Mucosa of rectum (tissue), 2 donors: ENCODE measurements at regions not wholly inside any gene's neighbourhood (a gene's known extent, or its start where the extent isn't known, plus 50 kb on each side); places are given as distances from the start of the nearest gene placed in this dataset.
"Not testable (repeated sequence)": the region's sequence is repeated elsewhere in the genome, so short reads cannot be mapped to it uniquely, and the experiment has no call there.

Experiments used
- H3K27ac ChIP-seq, 2 donors: one replicate each; pipeline ENCODE4 v1.7.0; 2013; ENCODE audit warnings: inconsistent platforms in 2 of 2, low read depth in 2 of 2, low read length in 2 of 2
- H3K27me3 ChIP-seq, 2 donors: one replicate each; pipeline ENCODE4 v1.7.0; 2013; ENCODE audit warnings: low read length in 2 of 2; ENCODE audit not compliant: control insufficient read depth in 2 of 2, insufficient read depth in 2 of 2
- H3K36me3 ChIP-seq, 2 donors: one replicate each; pipeline ENCODE4 v1.7.0; 2013; ENCODE audit warnings: low read length in 2 of 2; ENCODE audit not compliant: control insufficient read depth in 2 of 2, insufficient read depth in 2 of 2
- H3K4me1 ChIP-seq, 2 donors: one replicate each; pipeline ENCODE4 v1.7.0; 2013; ENCODE audit warnings: low read length in 2 of 2, mild to moderate bottlenecking in 1 of 2; ENCODE audit not compliant: control insufficient read depth in 2 of 2, insufficient read depth in 2 of 2
- H3K4me3 ChIP-seq, 2 donors: one replicate each; pipeline ENCODE4 v1.7.0; 2013; ENCODE audit warnings: low read length in 2 of 2
- H3K9ac ChIP-seq, 2 donors: one replicate each; pipeline ENCODE4 v1.7.0; 2013; ENCODE audit warnings: low read length in 2 of 2, low read depth in 1 of 2, mild to moderate bottlenecking in 1 of 2
- H3K9me3 ChIP-seq, 2 donors: one replicate each; pipeline ENCODE4 v1.7.0; 2013; ENCODE audit warnings: low read length in 2 of 2; ENCODE audit not compliant: control insufficient read depth in 2 of 2
- donor health status: healthy.
- donor health status: Normal muscosa, but diverticular disease.

- no peaks in the 10 kb centered on the region for H3K9me3 ChIP-seq
- H3K27me3 ChIP-seq: no peaks in the 10 kb centered on the region
- H3K4me3 ChIP-seq: no peak overlapping the region
- no peak overlapping the region for H3K27ac ChIP-seq
- H3K4me1 ChIP-seq: no peaks in the 10 kb centered on the region
- H3K36me3 ChIP-seq: no peaks in the 10 kb centered on the region
- no peak overlapping the region for H3K9ac ChIP-seq
Measured at GRCh38 chr5:7117961-7118360, 278.0 kb upstream of the ADCY2 start.

- Histone ChIP-seq H3K4me3 (no peak overlapping the region), H3K4me1 (no peaks in the 10 kb centered on the region), H3K27ac (no peak overlapping the region), H3K9ac (no peak overlapping the region), H3K27me3 (no peaks in the 10 kb centered on the region), H3K9me3 (no peaks in the 10 kb centered on the region), H3K36me3 (no peaks in the 10 kb centered on the region)
Measured at GRCh38 chr5:7131680-7132079, 264.3 kb upstream of the ADCY2 start.

DNA sequence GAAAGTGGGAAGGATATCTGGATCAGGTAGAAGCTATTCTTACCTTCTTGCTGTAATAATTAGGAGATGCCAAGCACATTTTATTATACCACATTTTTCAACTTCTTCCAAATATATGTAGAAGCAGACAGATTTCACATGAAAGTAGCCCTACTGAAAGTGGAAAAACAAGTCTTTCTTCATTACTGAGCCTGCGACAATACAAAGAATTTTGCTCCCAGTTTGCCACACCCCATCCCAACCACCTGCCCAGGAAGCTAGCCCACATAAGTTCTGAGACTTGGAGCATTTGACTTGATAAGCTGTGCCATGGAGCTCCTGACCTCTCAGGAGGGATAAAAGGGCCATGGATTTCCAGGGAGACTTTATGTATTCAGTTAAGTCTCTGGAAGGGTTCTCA is 249.1 kb upstream of the ADCY2 start:
- Histone ChIP-seq H3K4me1 (no peaks in the 10 kb centered on the region), H3K9ac (no peak overlapping the region), H3K9me3 (no peaks in the 10 kb centered on the region), H3K27me3 (no peaks in the 10 kb centered on the region), H3K36me3 (no peaks in the 10 kb centered on the region), H3K4me3 (no peak overlapping the region), H3K27ac (no peak overlapping the region)

- Histone ChIP-seq H3K27me3 (no peaks in the 10 kb centered on the region), H3K4me1 (no peaks in the 10 kb centered on the region), H3K4me3 (no peak overlapping the region), H3K9ac (no peak overlapping the region), H3K36me3 (no peaks in the 10 kb centered on the region), H3K9me3 (no peaks in the 10 kb centered on the region), H3K27ac (no peak overlapping the region)
Measured at GRCh38 chr5:7157083-7157482, 238.9 kb upstream of the ADCY2 start.

GRCh38 chr5:7169240-7169878 is 226.6 kb upstream of the ADCY2 start:
- Histone ChIP-seq H3K27ac (no peak overlapping the region), H3K9me3 (no peaks in the 10 kb centered on the region), H3K9ac (no peak overlapping the region), H3K36me3 (no peaks in the 10 kb centered on the region), H3K4me3 (no peak overlapping the region), H3K27me3 (no peaks in the 10 kb centered on the region), H3K4me1 (no peaks in the 10 kb centered on the region)

DNA sequence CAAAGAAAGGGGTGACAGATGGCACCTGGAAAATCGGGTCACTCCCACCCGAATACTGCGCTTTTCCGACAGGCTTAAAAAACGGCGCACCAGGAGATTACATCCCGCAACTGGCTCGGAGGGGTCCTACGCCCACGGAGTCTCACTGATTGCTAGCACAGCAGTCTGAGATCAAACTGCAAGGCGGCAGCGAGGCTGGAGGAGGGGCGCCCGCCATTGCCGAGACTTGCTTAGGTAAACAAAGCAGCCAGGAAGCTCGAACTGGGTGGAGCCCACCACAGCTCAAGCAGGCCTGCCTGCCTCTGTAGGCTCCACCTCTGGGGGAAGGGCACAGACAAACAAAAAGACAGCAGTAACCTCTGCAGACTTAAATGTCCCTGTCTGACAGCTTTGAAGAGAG is 225.2 kb upstream of the ADCY2 start:
- not testable (repeated sequence) for H3K4me3 ChIP-seq, H3K36me3 ChIP-seq, H3K27me3 ChIP-seq, H3K27ac ChIP-seq, H3K9me3 ChIP-seq, H3K9ac ChIP-seq, H3K4me1 ChIP-seq

DNA sequence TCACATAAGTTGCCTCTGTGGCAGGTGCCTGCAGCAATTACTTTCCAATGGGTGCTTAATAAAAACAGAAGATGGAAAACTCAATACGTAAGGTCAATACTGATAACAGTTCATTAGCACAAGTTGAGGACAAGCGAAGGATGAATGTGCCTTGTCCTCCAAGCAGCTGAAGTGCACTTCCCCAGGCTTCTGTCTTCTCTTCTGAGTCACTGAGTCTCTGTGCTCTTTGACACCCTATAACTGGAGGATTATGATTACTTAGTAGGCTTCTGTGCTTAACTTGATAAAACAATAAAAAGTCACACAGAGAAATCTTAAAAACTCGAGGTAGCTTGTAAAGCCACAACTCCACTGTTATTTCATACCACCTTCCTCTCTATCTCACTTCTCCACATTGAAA is 216.6 kb upstream of the ADCY2 start:
- Histone ChIP-seq H3K27me3 (no peaks in the 10 kb centered on the region), H3K36me3 (no peaks in the 10 kb centered on the region), H3K27ac (no peak overlapping the region), H3K4me3 (no peak overlapping the region), H3K4me1 (peaks cover 3 to 13% of the 10 kb centered on the region in 2 donors), H3K9ac (no peak overlapping the region), H3K9me3 (no peaks in the 10 kb centered on the region)

DNA sequence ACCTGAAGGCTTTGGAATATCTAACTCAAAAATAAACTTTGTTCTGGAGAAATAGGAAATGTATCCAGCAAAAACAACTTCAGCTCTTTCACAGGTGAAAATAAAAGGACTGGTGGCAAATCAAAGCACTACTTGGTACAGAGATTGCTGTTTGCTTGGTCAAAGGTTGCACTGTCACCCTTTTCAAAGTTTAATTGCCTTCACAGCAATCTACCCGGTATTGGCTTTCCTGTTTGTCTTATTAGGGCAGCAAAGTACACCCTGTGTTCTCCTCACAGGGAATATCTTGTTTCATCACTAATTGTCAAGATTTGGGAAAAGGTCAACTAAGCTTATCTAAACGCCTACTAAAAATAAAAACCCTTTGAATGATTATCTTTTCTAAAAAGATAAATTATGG is 214.1 kb upstream of the ADCY2 start:
- Histone ChIP-seq H3K4me3 (no peak overlapping the region), H3K4me1 (peaks cover 3 to 13% of the 10 kb centered on the region in 2 donors), H3K9ac (no peak overlapping the region), H3K9me3 (no peaks in the 10 kb centered on the region), H3K27ac (peak overlapping the region; percentile 10 to 43), H3K36me3 (no peaks in the 10 kb centered on the region), H3K27me3 (no peaks in the 10 kb centered on the region)

GRCh38 chr5:7185742-7186141 is 210.2 kb upstream of the ADCY2 start:
- no peak overlapping the region for H3K9ac ChIP-seq
- H3K4me1 ChIP-seq: peaks cover 3 to 7% of the 10 kb centered on the region in 2 donors
- no peaks in the 10 kb centered on the region for H3K9me3 ChIP-seq
- no peaks in the 10 kb centered on the region for H3K36me3 ChIP-seq
- H3K4me3 ChIP-seq: no peak overlapping the region
- no peaks in the 10 kb centered on the region for H3K27me3 ChIP-seq
- no peak overlapping the region for H3K27ac ChIP-seq

DNA sequence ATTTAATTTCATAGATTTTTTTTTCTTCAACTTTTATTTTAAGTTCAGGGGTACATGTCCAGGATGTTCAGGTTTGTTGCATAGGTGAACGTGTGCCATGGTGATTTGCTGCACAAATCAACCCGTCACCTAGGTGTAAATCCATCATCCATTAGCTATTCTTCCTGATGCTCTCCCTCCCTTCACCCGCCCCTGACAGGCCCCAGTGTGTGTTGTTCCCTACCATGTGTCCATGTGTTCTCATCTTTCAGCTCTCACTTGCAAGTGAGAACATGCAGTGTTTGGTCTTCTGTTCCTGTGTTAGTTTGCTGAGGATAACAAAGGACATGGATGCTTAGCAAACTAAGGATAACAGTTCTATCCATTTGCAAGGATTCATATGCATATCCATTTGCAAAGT is 209.1 kb upstream of the ADCY2 start:
- H3K9ac ChIP-seq: no peak overlapping the region
- H3K27me3 ChIP-seq: no peaks in the 10 kb centered on the region
- H3K27ac ChIP-seq: no peak overlapping the region
- no peaks in the 10 kb centered on the region for H3K36me3 ChIP-seq
- no peaks in the 10 kb centered on the region for H3K9me3 ChIP-seq
- H3K4me3 ChIP-seq: no peak overlapping the region
- H3K4me1 ChIP-seq: peaks cover 0 to 3% of the 10 kb centered on the region in 2 donors
